K562 (cell line): ENCODE measurements at regions not wholly inside any gene's neighbourhood (a gene's known extent, or its start where the extent isn't known, plus 50 kb on each side); places are given as distances from the start of the nearest gene placed in this dataset.

ENCODE experiments used
- ATF7 ChIP-seq: fragments of 450-650 bp; IDR thresholded peaks from 2 replicates; pipeline ENCODE4 v1.7.1; 2014; ENCODE audit warnings: mild to moderate bottlenecking, moderate library complexity
- BDP1 ChIP-seq: IDR thresholded peaks from 3 replicates; pipeline ENCODE4 v1.6.1; 2011; ENCODE audit not compliant: insufficient read length, insufficient read depth
- CBX3 ChIP-seq, 2 experiments: IDR thresholded peaks; 1 replicate in 1 of 2; 2 replicates in 1 of 2; pipeline ENCODE4 v1.6.1; 2012; ENCODE audit warnings: inconsistent platforms in 2 of 2, low read length in 2 of 2, borderline replicate concordance in 1 of 2, control low read depth in 1 of 2
- CCNT2 ChIP-seq: IDR thresholded peaks from 2 replicates; pipeline ENCODE4 v1.6.1; 2011; ENCODE audit warnings: borderline replicate concordance, low read depth, mild to moderate bottlenecking, moderate library complexity, mixed read lengths, low read length; ENCODE audit not compliant: insufficient read length; ENCODE audit errors: extremely low read depth
- ELF1 ChIP-seq: fragments of 200-800 bp; sonication (Bioruptor generic); IDR thresholded peaks from 2 replicates; pipeline ENCODE4 v1.6.1; 2016; ENCODE audit warnings: missing genetic modification characterization, missing compliant biosample characterization
- EWSR1 ChIP-seq: fragments of 450-650 bp; IDR thresholded peaks from 2 replicates; pipeline ENCODE4 v1.6.1; 2018; ENCODE audit warnings: borderline replicate concordance, mild to moderate bottlenecking, low read depth, moderate library complexity; ENCODE audit not compliant: partially characterized antibody
- FOXM1 ChIP-seq, 2 experiments: fragments of 450-650 bp in 1 of 2; sonication (generic) in 1 of 2; formaldehyde crosslinking in 1 of 2; IDR thresholded peaks; 2 replicates each; pipeline versions ENCODE4 v1.6.1 to v1.9.0; 2017 to 2022; ENCODE audit warnings: low read depth in 2 of 2, mild to moderate bottlenecking in 2 of 2, missing genetic modification reagents in 1 of 2, moderate library complexity in 1 of 2
- GATA2 ChIP-seq: sonication (generic); formaldehyde crosslinking; IDR thresholded peaks from 2 replicates; pipeline ENCODE4 v1.4.0; 2020; ENCODE audit warnings: mild to moderate bottlenecking, missing genetic modification reagents
- HOXB6 ChIP-seq: fragments of 250-450 bp; sonication (Bioruptor Pico); IDR thresholded peaks from 2 replicates; pipeline ENCODE4 v1.5.1; 2022; ENCODE audit warnings: mild to moderate bottlenecking, borderline replicate concordance
- IRF2 ChIP-seq: sonication (generic); formaldehyde crosslinking; IDR thresholded peaks from 2 replicates; pipeline ENCODE4 v1.8.1; 2022; ENCODE audit warnings: mild to moderate bottlenecking, missing genetic modification reagents
- PTTG1 ChIP-seq: fragments of 450-650 bp; IDR thresholded peaks from 2 replicates; pipeline ENCODE4 v1.6.1; 2016; ENCODE audit warnings: low read depth, mild to moderate bottlenecking, missing genetic modification characterization, missing compliant biosample characterization
- RBM15 ChIP-seq: fragments of 200-400 bp; formaldehyde crosslinking; IDR thresholded peaks from 2 replicates; pipeline ENCODE4 v1.6.1; 2018; ENCODE audit warnings: mild to moderate bottlenecking, low read length, moderate library complexity; ENCODE audit not compliant: insufficient read depth
- SIX5 ChIP-seq, 2 experiments: IDR thresholded peaks; 2 replicates each; pipeline ENCODE4 v1.6.1; 2011; ENCODE audit warnings: low read length in 2 of 2, borderline replicate concordance in 1 of 2, low read depth in 1 of 2, mild to moderate bottlenecking in 1 of 2, moderate library complexity in 1 of 2; ENCODE audit not compliant: insufficient read depth in 1 of 2
- SMARCE1 ChIP-seq: fragments of 450-650 bp; IDR thresholded peaks from 2 replicates; pipeline ENCODE4 v1.7.1; 2016; ENCODE audit warnings: mild to moderate bottlenecking
- SNAPC5 ChIP-seq: fragments of 250-450 bp; sonication (Bioruptor Pico); IDR thresholded peaks from 2 replicates; pipeline ENCODE4 v1.8.0; 2021; ENCODE audit warnings: moderate library complexity, mild to moderate bottlenecking, inconsistent platforms
- TSC22D4 ChIP-seq: fragments of 450-650 bp; IDR thresholded peaks from 2 replicates; pipeline ENCODE4 v1.6.1; 2016; ENCODE audit warnings: missing genetic modification characterization, missing biosample characterization, control low read depth
- ZBTB11 ChIP-seq, 3 experiments: fragments of 200-800 bp in 1 of 3; fragments of 250-450 bp in 1 of 3; fragments of 450-650 bp in 1 of 3; sonication (Bioruptor Pico) in 1 of 3; sonication (Bioruptor generic) in 1 of 3; formaldehyde crosslinking in 1 of 3; IDR thresholded peaks; 2 replicates each; pipeline versions ENCODE4 v1.6.1 to v1.8.0; 2016 to 2022; ENCODE audit warnings: mild to moderate bottlenecking in 2 of 3, missing genetic modification characterization in 2 of 3, missing compliant biosample characterization in 1 of 3, moderate library complexity in 1 of 3
- ZNF253 ChIP-seq: fragments of 250-450 bp; sonication (Bioruptor Pico); conservative IDR thresholded peaks from 2 replicates; pipeline ENCODE4 v1.6.1; 2021; ENCODE audit warnings: mild to moderate bottlenecking
- ZNF436 ChIP-seq: fragments of 250-450, 450-650 bp; sonication (Bioruptor Pico); formaldehyde crosslinking; IDR thresholded peaks from 2 replicates; pipeline ENCODE4 v1.7.0; 2020; ENCODE audit warnings: mild to moderate bottlenecking
- ZSCAN29 ChIP-seq: fragments of 450-650 bp; IDR thresholded peaks from 2 replicates; pipeline ENCODE4 v1.6.1; 2017

GRCh38 chr1:14435368-14436023, 163.0 kb upstream of the KAZN start (continued):
- TF ChIP-seq ZBTB11 (CRISPR knock-in tag; IDR thresholded peaks at IDR 0.05): peak in 1 of 3 experiments; percentile 58; a peak in 2 of 6 replicates
- TF ChIP-seq HOXB6 (CRISPR knock-in tag): no peak
- no peak for TF ChIP-seq ELF1 (tag)
- TF ChIP-seq RBM15: no peak
- TF ChIP-seq TSC22D4 (tag): no peak
- no peak for TF ChIP-seq ZNF436 (CRISPR knock-in tag)
- no peak for TF ChIP-seq ZSCAN29
- no peak for TF ChIP-seq ZNF253
- peak; percentile 37 for TF ChIP-seq CCNT2
- TF ChIP-seq CBX3 (IDR thresholded peaks at IDR 0.05; ENCODE audit: borderline replicate concordance in 1 of 2, low read length in 2 of 2): peak in 1 of 2 experiments; percentile 4; a peak in 1 of 3 replicates
- peak; percentile 69 for TF ChIP-seq GATA2
- no peak for TF ChIP-seq BDP1
- TF ChIP-seq IRF2 (CRISPR knock-in tag): no peak
- no peak for TF ChIP-seq SNAPC5 (CRISPR knock-in tag)
- TF ChIP-seq SIX5 (IDR thresholded peaks at IDR 0.05; ENCODE audit: borderline replicate concordance in 1 of 2, insufficient read depth in 1 of 2, low read depth in 1 of 2, low read length in 2 of 2): no peak
- TF ChIP-seq EWSR1: no peak
- TF ChIP-seq SMARCE1: peak; percentile 84
- no peak for TF ChIP-seq PTTG1 (tag)
- TF ChIP-seq FOXM1 (IDR thresholded peaks at IDR 0.05; ENCODE audit: low read depth): peak; percentile 63; the same call in 1 of the 2 replicates
- no peak for TF ChIP-seq FOXM1 (CRISPR knock-in tag; IDR thresholded peaks at IDR 0.05; ENCODE audit: low read depth)
- TF ChIP-seq ATF7: peak; percentile 74
